KMS-11 (cell line): ENCODE measurements at regions not wholly inside any gene's neighbourhood (a gene's known extent, or its start where the extent isn't known, plus 50 kb on each side); places are given as distances from the start of the nearest gene placed in this dataset.

Experiments
- H2AFZ ChIP-seq: fragments of 200-600 bp; sonication (generic); 2 replicates; pipeline ENCODE4 v1.6.1; 2016; ENCODE audit warnings: antibody characterized with exemption, mixed run types, low read depth
- H3K27ac ChIP-seq: fragments of 200-600 bp; sonication (generic); 2 replicates; pipeline ENCODE4 v1.6.1; 2016; ENCODE audit warnings: mild to moderate bottlenecking, mixed run types
- H3K27me3 ChIP-seq: fragments of 200-600 bp; sonication (generic); 2 replicates; pipeline ENCODE4 v1.6.1; 2017; ENCODE audit warnings: mild to moderate bottlenecking, low read depth, mixed run types, moderate library complexity; ENCODE audit not compliant: insufficient read depth
- H3K36me3 ChIP-seq: fragments of 200-600 bp; sonication (generic); 2 replicates; pipeline ENCODE4 v1.6.1; 2017; ENCODE audit warnings: mild to moderate bottlenecking, mixed run types; ENCODE audit not compliant: insufficient read depth
- H3K4me1 ChIP-seq: fragments of 200-600 bp; sonication (generic); 2 replicates; pipeline ENCODE4 v1.6.1; 2016; ENCODE audit warnings: mild to moderate bottlenecking, low read depth, mixed run types; ENCODE audit not compliant: poor library complexity, severe bottlenecking
- H3K4me2 ChIP-seq: fragments of 200-600 bp; sonication (generic); 2 replicates; pipeline ENCODE4 v1.7.0; 2016; ENCODE audit warnings: mild to moderate bottlenecking, mixed run types
- H3K4me3 ChIP-seq: fragments of 200-600 bp; sonication (generic); IDR thresholded peaks from 2 replicates; pipeline ENCODE4 v1.6.1; 2017; ENCODE audit warnings: low read depth, low read length, mixed read lengths; ENCODE audit not compliant: insufficient read depth
- H3K79me2 ChIP-seq: fragments of 200-600 bp; sonication (generic); 2 replicates; pipeline ENCODE4 v1.6.1; 2016; ENCODE audit warnings: low read depth, mixed run types; ENCODE audit not compliant: insufficient read depth
- H3K9ac ChIP-seq: fragments of 200-600 bp; sonication (generic); 2 replicates; pipeline ENCODE4 v1.6.1; 2016; ENCODE audit warnings: mild to moderate bottlenecking, mixed run types
- H4K20me1 ChIP-seq: fragments of 200-600 bp; sonication (generic); 2 replicates; pipeline ENCODE4 v1.6.1; 2016; ENCODE audit warnings: mild to moderate bottlenecking, mixed run types; ENCODE audit not compliant: insufficient read depth
- CTCF ChIP-seq: fragments of 200-600 bp; sonication (generic); conservative IDR thresholded peaks from 2 replicates; pipeline ENCODE4 v1.6.1; 2017; ENCODE audit warnings: low read depth, mild to moderate bottlenecking, antibody characterized with exemption, low read length, moderate library complexity, mixed read lengths

- no peaks in the 10 kb centered on the region for H4K20me1 ChIP-seq
- H3K36me3 ChIP-seq, result no peaks in the 10 kb centered on the region
- no peak for TF ChIP-seq CTCF
- H3K4me3 ChIP-seq, result no peak overlapping the region
- H3K4me1 ChIP-seq, result peaks cover 7% of the 10 kb centered on the region
- H3K79me2 ChIP-seq, result no peaks in the 10 kb centered on the region
- H2AFZ ChIP-seq, result no peak overlapping the region
- no peaks in the 10 kb centered on the region for H3K27me3 ChIP-seq
- no peak overlapping the region for H3K9ac ChIP-seq
- H3K27ac ChIP-seq, result no peak overlapping the region
- H3K4me2 ChIP-seq, result no peak overlapping the region
Measured at GRCh38 chr16:60151987-60152386, 1417.9 kb upstream of the GOT2 start.

GRCh38 chr16:60150907-60151306 lies 1416.8 kb upstream of the GOT2 start:
- Histone ChIP-seq H3K79me2 (no peaks in the 10 kb centered on the region), H3K4me2 (no peak overlapping the region), H3K27ac (no peak overlapping the region), H2AFZ (no peak overlapping the region), H3K4me3 (no peak overlapping the region), H3K4me1 (peaks cover 7% of the 10 kb centered on the region), H3K9ac (no peak overlapping the region), H3K36me3 (no peaks in the 10 kb centered on the region), H3K27me3 (no peaks in the 10 kb centered on the region), H4K20me1 (no peaks in the 10 kb centered on the region)
- TF ChIP-seq CTCF, result no peak

- no peaks in the 10 kb centered on the region for H3K36me3 ChIP-seq
- no peak for TF ChIP-seq CTCF
- H3K4me3 ChIP-seq, result no peak overlapping the region
- no peak overlapping the region for H2AFZ ChIP-seq
- no peaks in the 10 kb centered on the region for H3K27me3 ChIP-seq
- H4K20me1 ChIP-seq, result no peaks in the 10 kb centered on the region
- no peaks in the 10 kb centered on the region for H3K79me2 ChIP-seq
- H3K27ac ChIP-seq, result no peak overlapping the region
- H3K9ac ChIP-seq, result no peak overlapping the region
- H3K4me2 ChIP-seq, result no peak overlapping the region
- H3K4me1 ChIP-seq, result no peaks in the 10 kb centered on the region
Measured at GRCh38 chr16:60143348-60143705, 1409.2 kb upstream of the GOT2 start.

GRCh38 chr16:60142619-60143347 lies 1408.7 kb upstream of the GOT2 start:
- Histone ChIP-seq H3K4me1 (no peaks in the 10 kb centered on the region), H3K4me2 (no peak overlapping the region)

More at GRCh38 chr16:60142619-60143347, 1408.7 kb upstream of the GOT2 start:
- Histone ChIP-seq H3K36me3 (no peaks in the 10 kb centered on the region), H3K27ac (no peak overlapping the region), H2AFZ (no peak overlapping the region), H3K79me2 (no peaks in the 10 kb centered on the region), H3K27me3 (no peaks in the 10 kb centered on the region), H4K20me1 (no peaks in the 10 kb centered on the region), H3K9ac (no peak overlapping the region), H3K4me3 (no peak overlapping the region)
- no peak for TF ChIP-seq CTCF
